Panc1 (cell line): ENCODE measurements at regions not wholly inside any gene's neighbourhood (a gene's known extent, or its start where the extent isn't known, plus 50 kb on each side); places are given as distances from the start of the nearest gene placed in this dataset.

Experiments
- ATAC-seq: fragments of 200-7000 bp; cut with Tn5 transposase; 2 replicates; pipeline ENCODE4 v1.9.1; 2020; ENCODE audit warnings: mild to moderate bottlenecking, moderate library complexity
- BruUV-seq: library from RNA; stranded (reverse); fragments of 400-500 nt; replicated peaks from 2 replicates; lab custom pipeline; 2021; lab: Mats Ljungman, UMichigan
- CTCF ChIA-PET: fragments of 300-600 bp; sonication (Branson Sonifier 250); formaldehyde crosslinking; loops from one replicate; lab custom pipeline; 2022; ENCODE audit warnings: antibody characterized with exemption; lab: Charles Lee
- POLR2A ChIA-PET: fragments of 300-600 bp; sonication (Branson Sonifier 250); formaldehyde crosslinking; loops from one replicate; lab custom pipeline; 2022; ENCODE audit warnings: antibody characterized with exemption; lab: Charles Lee
- DNase-seq: peaks from one replicate; pipeline ENCODE4 v3.0.0-alpha.2; 2010; ENCODE audit warnings: low read depth, low spot score
- H3K27ac ChIP-seq: 2 replicates; pipeline ENCODE4 v1.5.1; 2011; ENCODE audit warnings: mild to moderate bottlenecking, low read length, inconsistent platforms
- H3K27me3 ChIP-seq: fragments of 200-500 bp; sonication (Bioruptor generic); 2 replicates; pipeline ENCODE4 v1.6.0; 2014; ENCODE audit warnings: low read length, inconsistent platforms; ENCODE audit not compliant: control insufficient read depth, insufficient read depth
- H3K36me3 ChIP-seq: fragments of 200-500 bp; sonication (Bioruptor generic); 2 replicates; pipeline ENCODE4 v1.5.1; 2014; ENCODE audit warnings: inconsistent platforms, mild to moderate bottlenecking, low read length, moderate library complexity; ENCODE audit not compliant: control insufficient read depth, insufficient read depth
- H3K4me1 ChIP-seq: 2 replicates; pipeline ENCODE4 v1.5.1; 2011; ENCODE audit warnings: inconsistent platforms, mild to moderate bottlenecking, low read length, moderate library complexity; ENCODE audit not compliant: control insufficient read depth, insufficient read depth
- H3K4me3 ChIP-seq, 2 experiments: 2 replicates each; pipeline ENCODE4 v1.5.1; 2011 to 2012; ENCODE audit warnings: low read depth in 2 of 2, low read length in 2 of 2, mild to moderate bottlenecking in 2 of 2, inconsistent platforms in 1 of 2, moderate library complexity in 1 of 2
- H3K9me3 ChIP-seq: fragments of 200-500 bp; sonication (Bioruptor generic); 2 replicates; pipeline ENCODE4 v1.5.1; 2014; ENCODE audit warnings: low read depth, mild to moderate bottlenecking, inconsistent platforms, low read length, moderate library complexity; ENCODE audit not compliant: control insufficient read depth, insufficient read depth
- POLR2AphosphoS5 ChIP-seq: IDR thresholded peaks from 2 replicates; pipeline ENCODE4 v1.6.1; 2012; ENCODE audit warnings: mild to moderate bottlenecking, low read depth, low read length, moderate library complexity
- REST ChIP-seq, 2 experiments: IDR thresholded peaks; 2 replicates each; pipeline ENCODE4 v1.6.1; 2011 to 2012; ENCODE audit warnings: low read depth in 2 of 2, control low read depth in 1 of 2, low read length in 1 of 2, mild to moderate bottlenecking in 1 of 2, moderate library complexity in 1 of 2; ENCODE audit not compliant: insufficient read depth in 1 of 2
- SIN3A ChIP-seq: IDR thresholded peaks from 2 replicates; pipeline ENCODE4 v1.6.1; 2012; ENCODE audit warnings: low read depth, mild to moderate bottlenecking, low read length, moderate library complexity, borderline replicate concordance; ENCODE audit not compliant: insufficient read depth
- TCF7L2 ChIP-seq: IDR thresholded peaks from 2 replicates; pipeline ENCODE4 v1.6.1; 2011; ENCODE audit warnings: mild to moderate bottlenecking, low read depth, low read length, inconsistent platforms
- in situ Hi-C: cut with HindIII; loops from 2 replicates; pipeline ENCODE4 v1.10.0; 2016; ENCODE audit warnings: low sequenced_read_pairs, low pct_unique_long_range_greater_than_20kb
- intact Hi-C: fragments of 100-400 bp; cut with micrococcal nuclease; formaldehyde crosslinking; loops from one replicate; pipeline ENCODE4 v1.10.0; 2022; ENCODE audit not compliant: unreplicated experiment
- TF ChIP-seq, protein P1 (sequence below): fragments of 450-650 bp; IDR thresholded peaks from 2 replicates; pipeline ENCODE4 v1.5.1; 2017; ENCODE audit warnings: mild to moderate bottlenecking

GRCh38 chr4:151950993-151951670 is 190.3 kb upstream of the GATB start:
- BruUV-seq: no TSS peak
- no peaks in the 10 kb centered on the region for H3K9me3 ChIP-seq
- H3K4me1 ChIP-seq: no peaks in the 10 kb centered on the region
- no peak for ATAC-seq
- intact Hi-C loops: no loop called here
- in situ Hi-C loops: no loop called here
- ChIA-PET POLR2A (no interaction called here), CTCF (no interaction called here)
- H3K27me3 ChIP-seq: no peaks in the 10 kb centered on the region
- TF ChIP-seq TCF7L2 (no peak), REST (IDR thresholded peaks at IDR 0.05; ENCODE audit: insufficient read depth in 1 of 2, low read depth in 2 of 2, low read length in 1 of 2) (no peak), POLR2AphosphoS5 (no peak), SIN3A (no peak)
- TF ChIP-seq, protein P1, sequence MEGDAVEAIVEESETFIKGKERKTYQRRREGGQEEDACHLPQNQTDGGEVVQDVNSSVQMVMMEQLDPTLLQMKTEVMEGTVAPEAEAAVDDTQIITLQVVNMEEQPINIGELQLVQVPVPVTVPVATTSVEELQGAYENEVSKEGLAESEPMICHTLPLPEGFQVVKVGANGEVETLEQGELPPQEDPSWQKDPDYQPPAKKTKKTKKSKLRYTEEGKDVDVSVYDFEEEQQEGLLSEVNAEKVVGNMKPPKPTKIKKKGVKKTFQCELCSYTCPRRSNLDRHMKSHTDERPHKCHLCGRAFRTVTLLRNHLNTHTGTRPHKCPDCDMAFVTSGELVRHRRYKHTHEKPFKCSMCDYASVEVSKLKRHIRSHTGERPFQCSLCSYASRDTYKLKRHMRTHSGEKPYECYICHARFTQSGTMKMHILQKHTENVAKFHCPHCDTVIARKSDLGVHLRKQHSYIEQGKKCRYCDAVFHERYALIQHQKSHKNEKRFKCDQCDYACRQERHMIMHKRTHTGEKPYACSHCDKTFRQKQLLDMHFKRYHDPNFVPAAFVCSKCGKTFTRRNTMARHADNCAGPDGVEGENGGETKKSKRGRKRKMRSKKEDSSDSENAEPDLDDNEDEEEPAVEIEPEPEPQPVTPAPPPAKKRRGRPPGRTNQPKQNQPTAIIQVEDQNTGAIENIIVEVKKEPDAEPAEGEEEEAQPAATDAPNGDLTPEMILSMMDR: no peak
- H3K36me3 ChIP-seq: no peaks in the 10 kb centered on the region
- H3K27ac ChIP-seq: no peak overlapping the region
- no peak for DNase-seq
- no peak overlapping the region for H3K4me3 ChIP-seq

DNA sequence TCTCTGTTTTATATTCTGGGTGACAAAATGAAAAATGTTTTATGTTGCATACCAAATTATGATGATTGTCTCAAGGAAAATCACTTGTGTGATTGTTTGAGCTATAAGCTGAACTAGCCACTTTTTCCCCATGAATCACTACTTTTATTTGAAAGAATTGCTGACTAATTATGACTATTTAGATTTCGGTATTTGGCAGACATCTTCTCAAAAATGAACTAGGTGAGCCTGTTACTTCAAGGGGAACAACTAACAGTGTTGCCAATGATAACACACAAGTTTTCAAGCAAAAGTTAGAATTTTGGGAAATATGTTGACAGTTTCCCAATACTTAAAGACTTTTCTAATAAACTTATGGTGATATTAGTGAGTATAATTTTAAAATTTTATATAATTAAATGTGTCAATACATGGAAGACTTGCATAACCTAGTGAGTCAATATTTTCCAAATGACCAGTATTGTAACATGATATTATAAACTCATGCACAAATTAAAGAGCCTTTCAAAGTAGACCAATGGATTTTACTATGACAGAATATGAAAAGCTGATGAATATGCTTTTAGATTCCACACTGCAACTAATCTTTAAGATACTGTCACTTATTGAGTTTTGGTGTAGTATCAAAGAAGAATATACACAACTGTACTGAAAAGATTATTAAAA is 187.7 kb upstream of the GATB start:
- DNase-seq: no peak
- ChIA-PET POLR2A (no interaction called here), CTCF (no interaction called here)
- H3K36me3 ChIP-seq: no peaks in the 10 kb centered on the region
- TF ChIP-seq TCF7L2 (no peak), SIN3A (no peak), REST (IDR thresholded peaks at IDR 0.05; ENCODE audit: insufficient read depth in 1 of 2, low read depth in 2 of 2, low read length in 1 of 2) (no peak), POLR2AphosphoS5 (no peak)
- TF ChIP-seq, protein P1: no peak
- no peak for ATAC-seq
- intact Hi-C loops: no loop called here
- in situ Hi-C loops: no loop called here
- no peak overlapping the region for H3K4me3 ChIP-seq
- BruUV-seq: no TSS peak
- H3K27me3 ChIP-seq: no peaks in the 10 kb centered on the region
- H3K27ac ChIP-seq: no peak overlapping the region
- H3K9me3 ChIP-seq: no peaks in the 10 kb centered on the region
- no peaks in the 10 kb centered on the region for H3K4me1 ChIP-seq
